GM12873 (cell line): ENCODE measurements at regions not wholly inside any gene's neighbourhood (a gene's known extent, or its start where the extent isn't known, plus 50 kb on each side); places are given as distances from the start of the nearest gene placed in this dataset.

ENCODE experiments used
- TF ChIP-seq, protein P1 (sequence below): IDR thresholded peaks from 2 replicates; pipeline ENCODE4 v1.5.1; 2012; ENCODE audit warnings: low read depth, mild to moderate bottlenecking, moderate library complexity, low read length, control low read depth; ENCODE audit not compliant: insufficient read depth; ENCODE audit errors: missing control alignments

DNA sequence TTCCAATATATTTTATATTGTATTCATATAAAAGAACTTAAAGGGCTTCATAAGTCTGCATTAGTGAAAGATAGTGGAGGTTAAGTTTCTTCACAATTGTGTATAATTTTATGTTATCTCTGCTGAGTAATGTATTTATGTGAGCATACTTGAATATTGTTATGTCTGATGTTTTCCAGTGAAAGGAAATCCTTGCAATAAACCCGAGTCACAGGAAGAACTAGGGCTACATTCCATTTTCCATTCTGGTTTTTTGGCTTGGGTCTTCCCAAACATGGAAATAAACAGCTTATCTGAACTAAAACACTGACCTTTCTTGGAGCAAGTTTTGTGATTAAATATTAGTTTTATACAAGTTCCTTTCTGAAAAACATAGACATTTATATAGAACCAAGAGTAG is 231.3 kb upstream of the GPRIN3 start:
- TF ChIP-seq, protein P1, sequence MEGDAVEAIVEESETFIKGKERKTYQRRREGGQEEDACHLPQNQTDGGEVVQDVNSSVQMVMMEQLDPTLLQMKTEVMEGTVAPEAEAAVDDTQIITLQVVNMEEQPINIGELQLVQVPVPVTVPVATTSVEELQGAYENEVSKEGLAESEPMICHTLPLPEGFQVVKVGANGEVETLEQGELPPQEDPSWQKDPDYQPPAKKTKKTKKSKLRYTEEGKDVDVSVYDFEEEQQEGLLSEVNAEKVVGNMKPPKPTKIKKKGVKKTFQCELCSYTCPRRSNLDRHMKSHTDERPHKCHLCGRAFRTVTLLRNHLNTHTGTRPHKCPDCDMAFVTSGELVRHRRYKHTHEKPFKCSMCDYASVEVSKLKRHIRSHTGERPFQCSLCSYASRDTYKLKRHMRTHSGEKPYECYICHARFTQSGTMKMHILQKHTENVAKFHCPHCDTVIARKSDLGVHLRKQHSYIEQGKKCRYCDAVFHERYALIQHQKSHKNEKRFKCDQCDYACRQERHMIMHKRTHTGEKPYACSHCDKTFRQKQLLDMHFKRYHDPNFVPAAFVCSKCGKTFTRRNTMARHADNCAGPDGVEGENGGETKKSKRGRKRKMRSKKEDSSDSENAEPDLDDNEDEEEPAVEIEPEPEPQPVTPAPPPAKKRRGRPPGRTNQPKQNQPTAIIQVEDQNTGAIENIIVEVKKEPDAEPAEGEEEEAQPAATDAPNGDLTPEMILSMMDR = no peak

DNA sequence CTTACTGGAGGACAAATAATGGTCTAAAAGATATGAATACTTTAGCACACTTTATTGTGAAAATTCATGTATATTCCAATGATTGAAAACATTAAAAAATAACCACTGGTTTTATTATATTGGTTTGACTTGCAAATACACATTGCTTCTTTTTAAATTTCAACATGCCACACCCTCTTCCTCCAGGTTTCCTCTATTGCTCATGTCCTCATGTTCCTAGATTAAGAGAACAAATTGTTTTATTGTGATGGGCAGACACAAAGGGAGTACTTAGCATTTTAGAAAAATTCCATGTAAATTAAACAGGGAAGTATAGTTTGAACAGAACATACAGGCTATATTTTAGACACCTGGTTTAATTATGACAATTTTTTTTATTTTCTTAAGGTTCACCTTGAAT is 230.6 kb upstream of the GPRIN3 start:
- TF ChIP-seq, protein P1 = no peak

DNA sequence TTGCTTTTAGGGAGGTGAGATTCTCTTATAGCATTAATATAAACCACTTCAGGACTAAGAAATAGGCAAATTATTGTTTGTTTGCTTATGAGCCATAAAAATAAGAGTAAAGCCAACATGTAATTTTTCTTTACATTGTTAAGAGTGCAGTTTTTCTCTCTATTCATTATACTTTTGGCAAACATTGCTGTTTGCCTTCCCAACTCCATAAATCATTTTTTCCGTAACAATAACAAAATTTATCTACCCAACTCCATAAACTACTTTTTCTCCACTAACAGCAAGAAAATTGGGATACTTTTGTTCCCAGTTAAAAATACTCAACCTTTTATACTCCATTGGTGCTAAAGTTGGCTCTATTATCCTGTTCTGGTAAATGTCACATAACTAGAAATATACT is 229.7 kb upstream of the GPRIN3 start:
- TF ChIP-seq, protein P1 = no peak

DNA sequence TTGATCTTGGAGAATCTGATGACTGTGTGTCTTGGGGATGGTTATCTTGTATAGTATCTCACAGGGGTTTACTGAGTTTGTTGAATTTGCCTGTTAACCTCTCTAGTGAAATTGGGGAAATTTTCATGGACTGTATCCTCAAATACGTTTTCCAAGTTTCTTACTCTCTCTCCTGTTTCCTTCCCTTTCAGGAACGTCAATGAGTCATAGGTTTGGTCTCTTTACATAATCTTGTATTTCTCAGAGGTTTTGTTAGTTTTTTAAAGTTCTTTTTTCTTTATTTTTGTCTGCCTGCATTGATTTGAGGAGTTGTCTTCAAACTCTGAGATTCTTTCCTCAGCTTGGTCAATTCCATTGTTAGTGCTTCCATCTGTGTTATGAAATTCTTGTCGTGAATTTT is 227.7 kb upstream of the GPRIN3 start:
- TF ChIP-seq, protein P1 = no peak

DNA sequence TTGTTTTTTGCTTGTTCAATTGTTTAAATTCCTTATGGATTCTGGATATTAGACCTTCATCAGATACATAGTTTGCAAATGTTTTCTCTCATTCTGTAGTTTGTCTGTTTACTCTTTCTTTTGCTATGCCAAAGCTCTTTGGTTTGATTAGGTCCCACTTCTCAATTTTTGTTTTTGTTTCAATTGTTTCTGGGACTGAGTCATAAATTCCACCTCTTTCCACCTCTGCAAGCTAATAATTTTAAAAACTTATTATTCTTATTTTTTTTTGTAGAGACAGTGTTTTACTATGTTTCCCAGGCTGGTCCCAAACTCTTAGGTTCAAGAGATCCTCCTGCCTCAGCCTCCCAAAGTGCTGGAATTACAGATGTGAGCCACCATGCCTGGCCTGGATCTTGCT is 226.8 kb upstream of the GPRIN3 start:
- TF ChIP-seq, protein P1 = no peak

DNA sequence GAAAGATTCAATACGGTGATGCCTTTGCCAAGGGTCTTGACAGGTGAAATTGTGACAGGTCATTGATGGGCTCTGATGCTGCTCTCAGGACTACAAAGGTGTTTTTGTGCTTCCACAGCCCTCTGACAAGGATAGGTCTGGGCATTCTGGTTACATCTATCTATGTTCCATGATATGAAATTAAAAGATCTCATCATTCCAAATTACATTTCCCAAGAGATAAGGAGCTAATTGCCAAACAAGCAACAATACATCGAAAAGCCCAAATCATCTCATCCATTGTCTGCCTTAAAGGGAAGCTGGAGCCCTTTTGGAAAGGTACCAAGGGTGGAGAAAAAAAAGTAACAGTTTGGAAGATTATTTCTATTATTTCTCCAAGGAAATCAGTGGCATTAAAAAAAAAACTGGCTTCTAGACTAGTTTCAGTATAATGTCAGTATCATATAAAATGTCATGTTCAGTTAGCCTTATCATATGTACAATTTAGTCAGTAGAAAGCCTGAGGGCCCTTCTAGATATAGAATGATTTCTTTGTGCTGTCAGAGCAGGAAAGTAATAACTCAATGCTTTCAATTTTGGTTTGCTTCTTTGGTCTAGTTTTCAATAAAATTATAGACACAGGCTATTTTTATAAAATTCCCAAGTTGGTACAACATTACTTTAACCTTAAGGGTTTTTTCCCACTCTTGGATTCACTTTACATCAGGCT is 224.5 kb upstream of the GPRIN3 start:
- TF ChIP-seq, protein P1 = no peak

DNA sequence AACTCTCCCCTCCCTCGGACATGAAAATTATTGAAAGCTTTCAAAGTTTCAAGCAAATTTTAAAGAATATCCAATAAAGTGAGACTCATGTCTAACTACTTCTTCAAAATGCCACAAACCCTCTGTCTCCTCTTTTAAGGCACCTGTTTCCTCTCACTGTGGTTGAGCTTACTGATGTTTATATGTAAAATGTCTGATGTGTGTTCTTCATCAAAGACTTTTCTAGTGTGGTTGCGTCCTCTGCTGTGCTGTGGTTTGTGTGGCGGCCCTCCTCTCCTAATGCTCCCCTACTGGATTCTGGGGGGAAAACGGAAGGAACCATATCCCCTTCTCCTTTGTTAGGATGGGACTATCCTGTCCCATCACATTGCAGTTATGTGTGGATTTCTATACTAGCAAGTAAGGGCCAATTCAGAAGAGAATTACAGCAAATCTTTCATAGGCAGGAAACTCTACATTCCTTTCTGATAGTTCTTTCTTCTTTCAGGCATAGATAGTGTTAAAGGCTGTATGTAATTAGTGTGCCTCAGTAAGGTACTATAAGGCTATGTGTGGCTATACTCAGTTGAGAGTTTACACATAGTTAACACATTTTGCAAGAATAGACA is 221.0 kb upstream of the GPRIN3 start:
- TF ChIP-seq, protein P1 = no peak
